HEK293T (cell line): ENCODE measurements at regions not wholly inside any gene's neighbourhood (a gene's known extent, or its start where the extent isn't known, plus 50 kb on each side); places are given as distances from the start of the nearest gene placed in this dataset.

Experiments
- CTCF ChIA-PET: fragments of 350-600 bp; formaldehyde crosslinking; extraction: SDS; loops from one replicate; lab custom pipeline; 2021; ENCODE audit warnings: antibody characterized with exemption, inconsistent platforms; lab: Yijun Ruan, JAX
- POLR2A ChIA-PET: fragments of 350-600 bp; formaldehyde crosslinking; extraction: SDS; loops from one replicate; lab custom pipeline; 2020; ENCODE audit warnings: antibody characterized with exemption, inconsistent platforms; lab: Yijun Ruan, JAX
- DNase-seq: peaks from one replicate; pipeline ENCODE4 v3.0.0; 2012; ENCODE audit warnings: mixed read lengths; ENCODE audit errors: extremely low spot score
- ARNT ChIP-seq: fragments of 450-650 bp; IDR thresholded peaks from 2 replicates; pipeline ENCODE4 v1.6.1; 2017; ENCODE audit warnings: mild to moderate bottlenecking
- BHLHE40 ChIP-seq: fragments of 450-650 bp; IDR thresholded peaks from 2 replicates; pipeline ENCODE4 v1.6.1; 2016; ENCODE audit warnings: mild to moderate bottlenecking, moderate library complexity, borderline replicate concordance
- CTBP1 ChIP-seq: fragments of 450-650 bp; IDR thresholded peaks from 2 replicates; pipeline ENCODE4 v1.6.1; 2016; ENCODE audit warnings: borderline replicate concordance
- ELF4 ChIP-seq: fragments of 450-650 bp; IDR thresholded peaks from 2 replicates; pipeline ENCODE4 v1.6.1; 2017; ENCODE audit warnings: antibody characterized with exemption
- FOXA1 ChIP-seq: fragments of 450-650 bp; IDR thresholded peaks from 2 replicates; pipeline ENCODE4 v1.6.1; 2016; ENCODE audit warnings: mild to moderate bottlenecking
- FOXK2 ChIP-seq: fragments of 450-650 bp; IDR thresholded peaks from 2 replicates; pipeline ENCODE4 v1.6.1; 2016; ENCODE audit warnings: mild to moderate bottlenecking
- FOXM1 ChIP-seq: fragments of 450-650 bp; IDR thresholded peaks from 2 replicates; pipeline ENCODE4 v1.6.1; 2017; ENCODE audit warnings: mild to moderate bottlenecking, borderline replicate concordance
- HDGF ChIP-seq: fragments of 450-650 bp; IDR thresholded peaks from 2 replicates; pipeline ENCODE4 v1.6.1; 2017; ENCODE audit warnings: antibody characterized with exemption, borderline replicate concordance
- L3MBTL2 ChIP-seq: fragments of 450-650 bp; conservative IDR thresholded peaks from 2 replicates; pipeline ENCODE4 v1.6.1; 2016; ENCODE audit warnings: mild to moderate bottlenecking
- LEF1 ChIP-seq: fragments of 450-650 bp; IDR thresholded peaks from 2 replicates; pipeline ENCODE4 v1.6.1; 2017; ENCODE audit warnings: mild to moderate bottlenecking, borderline replicate concordance
- NFRKB ChIP-seq: fragments of 450-650 bp; IDR thresholded peaks from 2 replicates; pipeline ENCODE4 v1.6.1; 2016; ENCODE audit warnings: mild to moderate bottlenecking, moderate library complexity
- PKNOX1 ChIP-seq: fragments of 450-650 bp; IDR thresholded peaks from 2 replicates; pipeline ENCODE4 v1.6.1; 2016
- SP1 ChIP-seq: fragments of 450-650 bp; IDR thresholded peaks from 2 replicates; pipeline ENCODE4 v1.6.1; 2017
- SUZ12 ChIP-seq: fragments of 450-650 bp; IDR thresholded peaks from 2 replicates; pipeline ENCODE4 v1.6.1; 2016; ENCODE audit warnings: mild to moderate bottlenecking
- TARDBP ChIP-seq: fragments of 450-650 bp; IDR thresholded peaks from 2 replicates; pipeline ENCODE4 v1.6.1; 2016
- ZNF384 ChIP-seq: fragments of 450-650 bp; IDR thresholded peaks from 2 replicates; pipeline ENCODE4 v1.6.1; 2016

DNA sequence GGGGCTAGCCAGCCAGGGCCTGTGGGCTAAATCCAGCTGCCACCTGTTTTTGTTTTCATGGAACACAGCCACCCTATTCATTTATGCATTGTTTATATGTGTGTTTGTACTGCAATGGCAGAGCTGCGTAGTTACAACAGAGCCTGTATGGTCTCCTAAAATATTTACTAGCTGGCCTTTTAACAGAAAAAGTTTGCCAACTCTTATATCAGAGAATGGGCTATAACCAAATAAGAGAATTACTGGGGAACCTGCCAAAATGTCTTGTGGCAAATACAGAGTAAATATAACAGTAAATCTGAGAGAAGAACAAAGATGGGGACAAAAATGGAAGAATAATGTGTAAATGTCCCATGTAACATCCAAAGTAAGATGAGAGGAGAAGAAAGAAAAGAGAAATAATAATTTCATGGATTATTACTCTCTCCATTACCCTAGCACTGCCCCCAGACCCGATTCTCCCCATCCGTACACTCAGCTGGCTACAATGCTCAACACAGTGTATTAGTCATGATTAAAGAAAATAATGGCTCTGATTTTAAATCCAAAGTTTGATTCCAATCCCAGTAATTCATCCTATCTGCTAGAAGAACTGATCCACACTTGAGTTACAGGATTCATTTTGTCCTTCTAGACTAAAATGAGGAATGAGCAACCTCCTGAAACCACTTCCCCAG lies 249.3 kb downstream of the LRATD1 start:
- POLR2A ChIA-PET = no interaction called here
- CTCF ChIA-PET = no interaction called here
- TF ChIP-seq ELF4 = no peak
- TF ChIP-seq NFRKB = no peak
- no peak for TF ChIP-seq TARDBP
- no peak for TF ChIP-seq BHLHE40
- no peak for TF ChIP-seq HDGF
- TF ChIP-seq CTBP1 = no peak
- TF ChIP-seq PKNOX1 = no peak
- TF ChIP-seq SUZ12 = no peak
- no peak for TF ChIP-seq L3MBTL2
- TF ChIP-seq ARNT = no peak
- no peak for TF ChIP-seq FOXA1
- no peak for TF ChIP-seq FOXM1
- no peak for TF ChIP-seq ZNF384
- no peak for TF ChIP-seq FOXK2
- no peak for TF ChIP-seq SP1
- no peak for TF ChIP-seq LEF1
- no peak for DNase-seq

GRCh38 chr2:14884651-14885050 lies 252.1 kb downstream of the LRATD1 start:
- DNase-seq = no peak
- TF ChIP-seq LEF1 = no peak
- TF ChIP-seq FOXM1 = no peak
- no peak for TF ChIP-seq CTBP1
- TF ChIP-seq FOXA1 = no peak
- ChIA-PET POLR2A (no interaction called here), CTCF (no interaction called here)

DNA sequence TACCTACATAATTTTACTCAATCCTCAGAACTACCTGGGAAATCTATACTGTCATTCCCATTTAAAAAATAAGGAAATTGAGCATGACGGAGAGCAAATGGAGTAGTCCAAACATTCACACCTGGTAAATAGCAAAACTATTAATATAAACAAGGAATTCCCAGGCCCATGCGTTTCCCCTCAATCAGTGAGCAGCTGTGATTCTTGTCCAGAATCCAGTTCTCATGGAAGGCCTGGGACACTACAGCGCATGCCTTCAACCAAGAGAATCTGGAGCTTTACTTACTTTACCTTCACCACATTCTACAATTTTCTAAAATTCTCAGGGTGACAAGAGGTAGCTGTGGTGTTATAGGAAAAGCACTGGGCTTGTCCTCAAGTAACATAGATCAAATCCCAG lies 259.0 kb downstream of the LRATD1 start:
- TF ChIP-seq FOXM1 (no peak), PKNOX1 (no peak), FOXA1 (no peak), TARDBP (no peak), ZNF384 (no peak), L3MBTL2 (no peak), ARNT (no peak), NFRKB (no peak), HDGF (no peak), FOXK2 (no peak), LEF1 (no peak), CTBP1 (no peak), SP1 (no peak), SUZ12 (no peak), ELF4 (no peak)
- ChIA-PET CTCF (no interaction called here), POLR2A (no interaction called here)
- DNase-seq = no peak

DNA sequence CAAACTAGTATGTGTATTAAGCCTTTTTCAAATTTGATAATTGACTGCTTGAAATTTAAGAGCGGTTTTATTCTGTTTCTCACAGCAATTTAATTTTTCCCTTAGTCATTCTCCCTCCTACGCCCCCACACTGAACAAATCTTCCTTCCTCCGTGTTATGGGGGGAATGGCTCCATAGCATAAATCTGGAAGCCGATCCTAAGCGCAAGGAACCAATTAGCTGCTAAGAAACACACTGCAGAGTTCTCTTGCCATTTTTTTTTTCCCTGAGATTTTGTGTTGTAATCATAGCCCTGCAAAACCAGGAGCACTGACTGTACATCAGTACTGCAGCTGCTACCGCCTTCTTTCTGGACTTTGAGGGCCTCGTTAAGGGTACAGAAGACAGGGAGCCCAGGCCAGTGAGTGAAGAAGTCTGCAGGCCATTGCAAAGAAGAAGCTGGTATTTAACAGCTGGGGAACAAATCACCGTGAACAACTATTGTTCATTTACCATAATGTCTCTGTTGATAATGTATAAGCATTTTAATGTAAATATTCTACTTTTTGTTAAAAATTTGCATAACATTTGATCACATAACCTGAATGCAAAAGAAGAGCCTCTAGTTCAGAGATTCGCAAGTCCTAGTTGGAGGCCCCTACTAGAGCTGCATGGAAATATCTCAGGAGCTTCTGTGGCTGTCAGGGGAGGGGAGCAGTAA lies 264.0 kb downstream of the LRATD1 start:
- DNase-seq = no peak
- CTCF ChIA-PET = interaction anchor here (0.6 kb wide), 1 partner anchor 956 kb away, joined by 3 read pairs; no protein-coding TSS in a partner anchor
- no peak for TF ChIP-seq FOXM1
- no peak for TF ChIP-seq HDGF
- no peak for TF ChIP-seq FOXA1
- no peak for TF ChIP-seq TARDBP
- no peak for TF ChIP-seq FOXK2
- TF ChIP-seq PKNOX1 = no peak
- TF ChIP-seq ZNF384 = no peak
- no peak for TF ChIP-seq ARNT
- no peak for TF ChIP-seq NFRKB
- TF ChIP-seq L3MBTL2 = no peak
- TF ChIP-seq CTBP1 = no peak
- no peak for TF ChIP-seq LEF1
- no peak for TF ChIP-seq BHLHE40
- TF ChIP-seq ELF4 = no peak
- POLR2A ChIA-PET = no interaction called here

DNA sequence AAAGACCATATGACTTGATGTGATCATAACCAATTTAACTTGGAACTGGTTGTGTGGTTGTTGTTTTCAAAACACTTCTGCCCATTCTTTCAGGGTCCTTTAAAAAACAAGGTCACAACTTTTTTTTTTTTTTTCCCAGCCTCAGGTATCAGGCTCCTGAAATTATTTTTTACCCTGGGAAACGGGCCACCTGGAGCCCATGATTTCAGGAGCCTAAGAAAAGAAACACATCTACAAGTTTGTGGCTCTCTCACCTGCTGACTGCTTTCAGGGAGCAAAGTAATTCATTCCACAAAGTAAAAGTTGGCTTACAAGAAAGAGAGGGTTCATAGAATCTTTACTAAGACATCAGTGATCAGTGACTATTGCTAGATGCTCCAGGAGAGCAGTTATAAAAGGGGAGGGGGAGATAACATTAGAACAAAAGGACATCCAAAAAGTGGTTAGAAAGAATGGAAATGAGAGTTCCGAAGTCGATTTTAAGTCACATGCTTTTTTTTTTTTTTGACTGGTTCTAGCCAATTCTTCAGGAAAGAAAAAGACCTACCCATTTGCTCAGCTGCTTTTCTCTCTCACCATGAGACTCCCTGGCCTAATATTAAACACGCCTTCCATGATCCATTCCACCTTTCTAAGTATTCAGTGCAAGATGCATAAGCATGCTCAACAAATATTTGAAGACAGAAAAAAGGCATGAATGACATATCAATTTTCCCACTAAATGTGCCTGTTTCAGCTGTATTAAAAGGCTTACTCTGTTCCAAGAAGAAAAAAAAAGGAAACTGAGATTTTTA lies 267.3 kb downstream of the LRATD1 start:
- DNase-seq = no peak
- POLR2A ChIA-PET = no interaction called here
- no peak for TF ChIP-seq CTBP1
- TF ChIP-seq SUZ12 = no peak
- CTCF ChIA-PET = no interaction called here

DNA sequence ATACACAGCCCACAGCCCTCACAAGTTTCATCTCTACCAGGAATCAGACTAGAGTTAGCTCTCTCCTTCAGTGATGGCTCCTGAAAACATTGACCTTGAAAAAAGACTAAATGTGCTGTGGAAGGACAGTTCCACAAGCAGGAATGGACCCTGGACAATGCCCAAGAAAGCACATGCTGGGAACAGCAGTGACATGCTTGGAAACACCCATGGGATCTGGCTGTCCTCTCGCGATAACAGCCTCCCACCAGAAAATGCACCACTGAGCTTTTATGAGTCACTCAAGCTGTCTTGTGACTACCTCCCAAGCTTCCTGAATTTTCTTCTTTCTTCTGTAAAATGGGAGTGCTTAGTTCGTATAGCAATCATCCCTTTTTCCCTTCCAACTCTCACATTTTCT lies 269.2 kb downstream of the LRATD1 start:
- ChIA-PET CTCF (interaction anchor here (0.6 kb wide), 1 partner anchor 16 kb away, joined by 3 read pairs; no protein-coding TSS in a partner anchor), POLR2A (no interaction called here)
- no peak for DNase-seq
- TF ChIP-seq L3MBTL2 (peak; percentile 55), TARDBP (no peak)
